ENCODE measurements at regions not wholly inside any gene's neighbourhood (a gene's known extent, or its start where the extent isn't known, plus 50 kb on each side); places are given as distances from the start of the nearest gene placed in this dataset.
A peak's percentile ranks its signal among the peaks of the same experiment; 100 is the strongest.

GRCh38 chr7:15831606-15832005 lies 145.1 kb upstream of the MEOX2 start:
- TF ChIP-seq CTCF (IDR thresholded peaks at IDR 0.05; ENCODE audit: unreplicated experiment in 3 of 3): no peak
- Mint-ChIP-seq H3K9me3 (no peaks in the 10 kb centered on the region), H3K27ac (no peak overlapping the region), H3K36me3 (ENCODE audit: low read depth) (no peaks in the 10 kb centered on the region), H3K27me3 (ENCODE audit: low read depth) (no peaks in the 10 kb centered on the region), H3K4me1 (peaks cover 8% of the 10 kb centered on the region), H3K4me3 (no peak overlapping the region)

GRCh38 chr7:15829691-15830090 lies 143.2 kb upstream of the MEOX2 start:
- Mint-ChIP-seq H3K27me3 (ENCODE audit: low read depth) (no peaks in the 10 kb centered on the region), H3K9me3 (no peaks in the 10 kb centered on the region), H3K4me1 (peaks cover 7% of the 10 kb centered on the region), H3K27ac (no peak overlapping the region), H3K4me3 (no peak overlapping the region), H3K36me3 (ENCODE audit: low read depth) (no peaks in the 10 kb centered on the region)
- no peak for TF ChIP-seq CTCF (IDR thresholded peaks at IDR 0.05; ENCODE audit: unreplicated experiment in 3 of 3)

- no peak for TF ChIP-seq CTCF (IDR thresholded peaks at IDR 0.05; ENCODE audit: unreplicated experiment in 3 of 3)
- no peaks in the 10 kb centered on the region for H3K27me3 Mint-ChIP-seq (ENCODE audit: low read depth)
- H3K36me3 Mint-ChIP-seq (ENCODE audit: low read depth): no peaks in the 10 kb centered on the region
- no peaks in the 10 kb centered on the region for H3K9me3 Mint-ChIP-seq
- no peak overlapping the region for H3K4me3 Mint-ChIP-seq
- H3K27ac Mint-ChIP-seq: no peak overlapping the region
- peaks cover 7% of the 10 kb centered on the region for H3K4me1 Mint-ChIP-seq
These were observed 142.4 kb upstream of the MEOX2 start for GRCh38 chr7:15828881-15829280.

- no peaks in the 10 kb centered on the region for H3K27me3 Mint-ChIP-seq (ENCODE audit: low read depth)
- no peaks in the 10 kb centered on the region for H3K4me1 Mint-ChIP-seq
- no peak overlapping the region for H3K4me3 Mint-ChIP-seq
These were observed 135.3 kb upstream of the MEOX2 start for GRCh38 chr7:15821484-15822427.

GRCh38 chr7:15820319-15820718 lies 133.8 kb upstream of the MEOX2 start:
- Mint-ChIP-seq H3K4me3 (no peak overlapping the region), H3K27ac (no peak overlapping the region), H3K36me3 (ENCODE audit: low read depth) (no peaks in the 10 kb centered on the region), H3K9me3 (no peaks in the 10 kb centered on the region), H3K4me1 (no peaks in the 10 kb centered on the region), H3K27me3 (ENCODE audit: low read depth) (no peaks in the 10 kb centered on the region)
- TF ChIP-seq CTCF (IDR thresholded peaks at IDR 0.05; ENCODE audit: unreplicated experiment in 3 of 3): no peak

More at GRCh38 chr7:15821484-15822427, 135.3 kb upstream of the MEOX2 start:
- Mint-ChIP-seq H3K9me3 (no peaks in the 10 kb centered on the region), H3K27ac (peak overlapping the region in 1 of 3 experiments; percentile 59), H3K36me3 (ENCODE audit: low read depth) (no peaks in the 10 kb centered on the region)
- TF ChIP-seq CTCF (IDR thresholded peaks at IDR 0.05; ENCODE audit: unreplicated experiment in 3 of 3): no peak

Measured in nephron (organoid).